Hematopoietic multipotent progenitor cell treated with erythropoietin and hydrocortisone succinate and interleukin-3 and kit ligand, for 8 days (in vitro differentiated cells): ENCODE measurements at regions not wholly inside any gene's neighbourhood (a gene's known extent, or its start where the extent isn't known, plus 50 kb on each side); places are given as distances from the start of the nearest gene placed in this dataset.
"Not testable (repeated sequence)": the region's sequence is repeated elsewhere in the genome, so short reads cannot be mapped to it uniquely, and the experiment has no call there.

Experiments used
- DNase-seq: peaks from one replicate; pipeline ENCODE4 v3.0.0-alpha.2; 2015

GRCh38 chr6:92362404-92362803, 1057.0 kb downstream of the EPHA7 start:
- no peak for DNase-seq

- DNase-seq: no peak
These were observed 1057.4 kb downstream of the EPHA7 start for GRCh38 chr6:92361990-92362389.

GRCh38 chr6:92354270-92354829, 1065.0 kb downstream of the EPHA7 start:
- DNase-seq: no peak

GRCh38 chr6:92352130-92352529, 1067.2 kb downstream of the EPHA7 start:
- DNase-seq: no peak

GRCh38 chr6:92341201-92341600, 1078.2 kb downstream of the EPHA7 start:
- DNase-seq: no peak

- no peak for DNase-seq
These were observed 1079.3 kb downstream of the EPHA7 start for GRCh38 chr6:92339936-92340640.

- DNase-seq: no peak
These were observed 1081.8 kb downstream of the EPHA7 start for GRCh38 chr6:92337571-92337970.

GRCh38 chr6:92329208-92329847, 1090.0 kb downstream of the EPHA7 start:
- DNase-seq: no peak

GRCh38 chr6:92315312-92315711, 1104.0 kb downstream of the EPHA7 start:
- DNase-seq: no peak

GRCh38 chr6:92297101-92297500, 1122.3 kb downstream of the EPHA7 start:
- no peak for DNase-seq

- DNase-seq: no peak
These were observed 1127.3 kb downstream of the EPHA7 start for GRCh38 chr6:92292067-92292466.

GRCh38 chr6:92289831-92290230, 1129.5 kb downstream of the EPHA7 start:
- no peak for DNase-seq

- DNase-seq: no peak
These were observed 1137.7 kb downstream of the EPHA7 start for GRCh38 chr6:92281571-92282076.

- DNase-seq: no peak
These were observed 1144.2 kb downstream of the EPHA7 start for GRCh38 chr6:92275150-92275549.

- no peak for DNase-seq
These were observed 1144.8 kb downstream of the EPHA7 start for GRCh38 chr6:92274588-92274987.

- DNase-seq: no peak
These were observed 1145.7 kb downstream of the EPHA7 start for GRCh38 chr6:92273694-92274093.

GRCh38 chr6:92271091-92271490, 1148.3 kb downstream of the EPHA7 start:
- DNase-seq: no peak

- no peak for DNase-seq
These were observed 1149.0 kb downstream of the EPHA7 start for GRCh38 chr6:92270365-92270764.

- DNase-seq: no peak
These were observed 1152.0 kb downstream of the EPHA7 start for GRCh38 chr6:92267335-92267734.

- no peak for DNase-seq
These were observed 1155.5 kb downstream of the EPHA7 start for GRCh38 chr6:92263864-92264263.

- no peak for DNase-seq
These were observed 1160.2 kb downstream of the EPHA7 start for GRCh38 chr6:92259171-92259570.

- DNase-seq: no peak
These were observed 1176.0 kb downstream of the EPHA7 start for GRCh38 chr6:92243315-92243714.

GRCh38 chr6:92231171-92231701, 1188.1 kb downstream of the EPHA7 start:
- DNase-seq: no peak

- not testable (repeated sequence) for DNase-seq
These were observed 1199.4 kb downstream of the EPHA7 start for GRCh38 chr6:92219987-92220386.
